HPDE6-E6E7 (cell line): ENCODE measurements at regions not wholly inside any gene's neighbourhood (a gene's known extent, or its start where the extent isn't known, plus 50 kb on each side); places are given as distances from the start of the nearest gene placed in this dataset.
A peak's percentile ranks its signal among the peaks of the same experiment; 100 is the strongest.
"Not testable (repeated sequence)": the region's sequence is repeated elsewhere in the genome, so short reads cannot be mapped to it uniquely, and the experiment has no call there.

Experiments used
- DNase-seq: peaks from one replicate; pipeline ENCODE4 v3.0.0; 2011; ENCODE audit warnings: missing footprints; ENCODE audit errors: extremely low spot score

DNA sequence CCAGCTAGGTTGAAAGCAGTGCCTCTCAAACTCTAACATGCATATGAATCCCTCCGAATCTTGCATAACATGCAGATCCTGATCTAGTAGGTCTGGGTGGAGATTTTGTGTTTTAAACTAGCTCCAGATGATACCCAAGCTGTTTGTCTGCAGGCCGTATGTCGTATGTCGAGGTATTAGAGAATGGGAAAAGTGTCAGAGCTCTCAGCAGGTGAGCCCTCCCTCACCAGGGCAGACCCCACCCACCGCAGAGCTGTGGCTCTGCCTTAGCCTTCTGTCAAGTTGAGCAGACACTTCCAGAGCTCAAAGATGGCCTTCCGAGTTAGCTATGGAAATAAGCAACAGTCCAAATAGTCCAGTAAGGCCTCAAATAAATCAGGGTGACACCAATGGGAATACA is 83.2 kb upstream of the MAP3K1 start:
- no peak for DNase-seq

DNA sequence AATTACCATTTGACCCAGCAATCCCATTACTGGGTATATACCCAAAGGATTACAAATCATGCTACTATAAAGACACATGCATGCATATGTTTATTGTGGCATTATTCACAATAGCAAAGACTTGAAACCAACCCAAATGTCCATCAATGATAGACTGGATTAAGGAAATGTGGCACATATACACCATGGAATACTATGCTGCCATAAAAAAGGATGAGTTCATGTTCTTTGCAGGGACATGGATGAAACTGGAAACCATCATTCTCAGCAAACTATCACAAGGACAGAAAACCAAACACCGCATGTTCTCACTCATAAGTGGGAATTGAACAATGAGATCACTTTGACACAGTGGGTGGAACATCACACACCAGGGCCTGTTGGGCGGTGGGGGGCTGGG is 83.9 kb upstream of the MAP3K1 start:
- not testable (repeated sequence) for DNase-seq

DNA sequence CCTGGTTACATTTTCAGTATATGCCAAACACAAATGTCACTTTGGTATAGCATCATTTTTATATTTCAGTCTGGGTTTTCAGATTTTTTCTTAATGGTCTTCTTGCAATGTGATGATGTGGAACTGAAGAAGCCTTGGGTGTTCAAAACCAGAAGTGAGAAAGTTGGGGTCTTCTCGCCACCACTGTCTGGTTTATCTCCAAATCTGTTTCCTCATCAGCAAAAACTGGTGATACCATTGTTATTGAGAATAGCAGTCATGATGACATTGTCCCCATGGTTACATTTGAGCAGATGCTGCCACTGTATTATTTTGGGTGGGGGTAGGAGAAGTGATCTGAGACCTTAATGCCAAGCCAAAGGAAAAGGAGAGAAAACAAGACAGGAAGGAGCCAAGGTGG is 85.9 kb upstream of the MAP3K1 start:
- DNase-seq, result no peak

GRCh38 chr5:56725711-56726411 is 89.5 kb upstream of the MAP3K1 start:
- DNase-seq, result no peak

DNA sequence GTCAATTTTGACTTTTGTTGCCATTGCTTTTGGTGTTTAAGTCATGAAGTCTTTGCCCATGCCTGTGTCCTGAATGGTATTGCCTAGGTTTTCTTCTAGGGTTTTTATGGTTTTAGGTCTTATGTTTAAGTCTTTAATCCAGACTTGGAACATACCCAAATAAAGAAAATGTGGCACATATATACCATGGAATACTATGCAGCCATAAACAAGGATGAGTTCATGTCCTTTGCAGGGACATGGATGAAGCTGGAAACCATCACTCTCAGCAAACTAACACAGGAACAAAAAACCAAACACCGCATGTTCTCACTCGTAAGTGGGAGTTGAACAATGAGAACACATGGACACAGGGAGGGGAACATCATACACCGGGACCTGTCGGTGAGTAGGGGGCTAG is 90.5 kb upstream of the MAP3K1 start:
- not testable (repeated sequence) for DNase-seq

GRCh38 chr5:56722317-56722716 is 93.0 kb upstream of the MAP3K1 start:
- no peak for DNase-seq

GRCh38 chr5:56717253-56717987 is 97.9 kb upstream of the MAP3K1 start:
- peak; percentile 27 for DNase-seq

GRCh38 chr5:56715986-56716385 is 99.4 kb upstream of the MAP3K1 start:
- DNase-seq, result no peak

DNA sequence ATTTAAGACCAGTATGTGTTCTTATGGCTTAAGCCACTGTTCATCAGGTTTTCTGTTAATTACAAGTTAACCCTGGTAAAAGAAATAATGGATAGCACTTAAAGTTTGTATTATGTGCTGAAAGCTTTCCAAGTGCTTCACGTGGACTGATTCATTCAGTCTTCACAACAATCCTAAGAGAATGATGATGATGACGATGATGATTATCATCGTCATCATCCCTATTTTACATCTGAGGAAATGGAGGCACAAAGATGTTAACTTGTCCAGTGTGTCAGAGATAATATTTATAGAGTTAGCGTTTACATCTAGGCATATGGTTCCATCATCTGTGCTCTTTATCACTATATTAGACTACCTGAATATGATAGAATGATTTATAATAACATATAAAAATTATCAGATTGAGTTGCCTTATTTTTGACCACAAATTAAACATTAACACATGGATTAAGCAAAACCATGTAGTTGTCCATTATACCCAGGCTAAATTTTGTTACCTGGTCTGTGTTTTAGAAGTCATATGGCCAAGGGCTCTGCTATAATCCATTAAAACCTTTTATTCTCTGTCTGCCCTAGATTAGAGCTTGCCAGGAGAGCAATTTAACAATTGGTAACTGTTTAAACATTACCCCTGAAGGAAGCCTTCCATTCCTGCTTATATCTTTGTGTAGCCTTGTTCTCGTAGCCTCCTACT is 102.3 kb upstream of the MAP3K1 start:
- no peak for DNase-seq

DNA sequence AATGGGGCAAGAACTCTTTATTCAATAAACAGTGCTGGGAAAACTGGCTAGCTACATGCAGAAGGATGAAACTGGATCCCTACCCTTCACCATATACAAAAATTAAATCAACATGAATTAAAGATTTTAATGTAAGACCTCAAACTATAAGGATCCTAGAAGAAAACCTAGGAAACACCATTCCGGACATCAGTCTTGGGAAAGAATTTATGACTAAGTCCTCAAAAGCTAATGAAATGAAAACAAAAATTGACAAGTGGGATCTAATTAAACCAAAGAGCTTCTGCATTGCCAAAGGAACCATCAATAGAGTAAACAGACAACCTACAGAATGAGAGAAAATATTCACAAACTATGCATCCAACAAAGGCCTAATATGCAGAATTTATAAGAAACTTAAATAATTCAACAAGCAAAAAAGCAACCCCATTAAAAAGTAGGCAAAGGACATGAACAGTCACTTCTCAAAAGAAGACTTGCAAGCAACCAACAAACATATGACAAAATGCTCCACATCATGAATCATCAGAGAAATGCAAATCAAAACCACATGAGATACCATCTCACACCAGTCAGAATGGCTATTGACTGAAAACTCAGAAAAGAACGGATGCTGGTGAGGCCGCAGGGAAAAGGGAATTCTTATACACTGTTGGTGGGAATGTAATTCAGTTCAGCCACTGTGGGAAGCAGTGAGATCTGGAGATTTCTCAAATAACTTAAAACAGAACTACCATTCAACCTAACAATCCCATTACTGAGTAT is 104.3 kb upstream of the MAP3K1 start:
- DNase-seq, result no peak

GRCh38 chr5:56706504-56706903 is 108.8 kb upstream of the MAP3K1 start:
- no peak for DNase-seq

GRCh38 chr5:56705217-56705616 is 110.1 kb upstream of the MAP3K1 start:
- no peak for DNase-seq

GRCh38 chr5:56703952-56704351 is 111.4 kb upstream of the MAP3K1 start:
- no peak for DNase-seq

DNA sequence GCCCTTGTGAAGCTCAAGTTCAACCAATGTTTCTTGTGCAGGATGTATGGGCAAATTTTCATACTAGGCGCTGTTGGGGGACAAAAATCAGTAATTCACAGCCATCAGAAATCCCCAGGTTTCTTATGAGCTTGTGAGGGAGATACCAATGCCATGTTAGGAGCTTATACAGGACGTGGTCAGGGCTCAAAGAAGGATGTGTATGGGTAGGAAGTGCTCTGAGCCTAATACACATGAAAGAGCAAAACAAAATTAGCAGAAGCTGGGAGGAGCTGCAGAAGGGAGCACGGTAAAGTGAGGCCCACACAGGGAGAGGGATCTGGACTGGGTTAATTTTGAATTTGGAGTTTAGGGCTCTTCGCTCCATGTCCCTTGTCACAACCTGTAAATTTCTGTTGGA is 114.6 kb upstream of the MAP3K1 start:
- DNase-seq, result no peak

DNA sequence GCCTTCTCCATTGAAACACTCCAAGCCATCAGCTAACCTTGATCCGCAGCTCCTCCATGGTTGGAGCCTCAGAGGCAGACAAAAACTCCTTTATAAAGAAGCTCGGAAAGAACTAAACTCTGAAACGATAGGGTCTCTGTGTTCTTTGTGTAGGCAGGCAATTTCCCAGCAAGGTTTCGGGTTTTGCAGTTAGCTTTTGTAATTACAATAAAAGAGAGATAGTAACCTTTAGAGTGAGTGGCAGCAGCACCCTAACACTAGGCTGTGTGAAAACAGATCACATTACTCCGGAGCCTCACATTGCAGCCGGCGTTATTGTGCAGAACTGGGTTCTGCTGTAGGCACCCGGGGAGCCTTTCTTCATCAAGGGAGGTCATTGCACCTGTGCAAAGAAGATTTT is 115.8 kb upstream of the MAP3K1 start:
- DNase-seq, result no peak

GRCh38 chr5:56698463-56699381 is 116.6 kb upstream of the MAP3K1 start:
- no peak for DNase-seq

- DNase-seq, result no peak
Measured at GRCh38 chr5:56696900-56697299, 118.4 kb upstream of the MAP3K1 start.

DNA sequence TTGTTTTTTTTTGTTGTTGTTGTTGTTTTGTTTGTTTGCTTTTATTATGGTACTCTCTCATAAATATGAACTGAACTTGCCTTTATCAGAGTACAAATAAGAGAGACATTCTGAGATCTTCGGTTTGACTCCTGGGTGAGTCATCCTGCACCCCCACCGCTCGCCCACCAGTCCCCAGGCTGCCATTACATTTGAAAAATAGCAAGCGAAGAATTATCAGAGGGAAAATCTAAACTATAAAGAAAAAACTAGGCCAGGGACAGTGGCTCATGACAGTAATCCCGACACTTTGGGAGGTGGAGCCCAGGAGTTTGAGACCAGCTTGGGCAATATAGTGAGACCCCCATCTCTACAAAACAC is 122.1 kb upstream of the MAP3K1 start:
- DNase-seq, result no peak

DNA sequence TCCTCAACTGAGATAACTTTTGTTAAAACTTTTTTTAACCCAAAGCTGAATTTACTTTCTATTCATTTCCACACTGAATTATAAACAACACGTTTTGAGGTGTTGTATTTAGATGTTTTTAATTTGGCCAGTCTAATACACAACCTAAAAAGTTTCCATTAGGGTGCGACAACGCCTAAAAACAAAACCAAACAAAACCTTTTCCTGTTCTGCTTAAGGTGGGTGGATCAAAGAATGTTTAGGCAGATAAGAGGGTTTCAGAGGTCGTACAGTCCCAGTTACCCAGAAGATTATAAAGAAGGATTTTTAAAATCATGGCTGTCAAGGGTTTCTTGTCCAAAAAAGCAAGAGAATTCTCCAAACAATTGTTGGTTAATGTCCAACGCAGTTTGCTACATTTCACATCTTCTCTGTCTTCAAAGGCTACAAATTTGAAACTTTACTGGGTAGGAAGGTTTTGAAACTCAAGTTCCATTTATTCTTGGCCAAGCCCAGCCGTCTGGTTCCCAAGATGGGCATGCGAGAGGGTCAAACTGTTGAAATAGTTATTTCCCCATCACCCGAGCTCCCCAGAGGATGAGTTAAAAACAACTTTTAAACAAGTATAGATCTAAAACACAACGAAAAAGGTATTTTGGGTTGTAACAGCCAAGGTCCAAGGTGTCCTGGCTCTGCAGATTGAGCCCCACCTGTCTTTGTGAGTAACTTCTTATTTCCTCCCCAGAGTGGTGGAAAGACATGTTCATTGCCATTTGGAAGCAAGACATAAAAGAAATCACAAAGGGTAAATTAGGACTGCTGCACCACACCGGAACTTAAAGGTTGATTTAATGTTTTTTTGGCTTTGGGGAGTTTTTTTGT is 122.8 kb upstream of the MAP3K1 start:
- no peak for DNase-seq

DNA sequence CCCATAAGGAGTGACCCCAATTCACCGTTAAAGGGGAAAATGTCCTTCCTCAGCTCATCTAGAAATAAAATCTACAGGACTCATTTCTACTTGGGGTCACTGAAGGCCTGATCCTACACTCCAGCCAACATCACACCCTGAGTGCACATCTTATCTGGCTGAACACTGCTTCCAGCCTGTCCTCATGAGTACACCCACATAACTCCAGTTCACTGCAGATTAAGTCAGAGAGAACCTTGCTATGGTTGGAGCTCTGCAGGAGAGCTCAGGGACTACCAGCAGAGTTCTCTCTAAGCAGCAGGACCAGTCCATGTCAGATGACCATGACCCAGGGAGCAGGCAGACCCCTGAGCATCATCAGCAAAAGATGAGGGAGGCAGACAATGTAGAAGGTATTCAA is 126.9 kb upstream of the MAP3K1 start:
- no peak for DNase-seq
